Endothelial cell of umbilical vein (primary cell): ENCODE measurements at regions not wholly inside any gene's neighbourhood (a gene's known extent, or its start where the extent isn't known, plus 50 kb on each side); places are given as distances from the start of the nearest gene placed in this dataset.

ENCODE experiments used
- BruUV-seq: library from RNA; stranded (reverse); fragments of 400-500 nt; replicated peaks from 2 replicates; lab custom pipeline; 2021; lab: Mats Ljungman, UMichigan
- CTCF ChIA-PET: fragments of 300-600, 350-600 bp; sonication (Branson Sonifier 250); formaldehyde crosslinking; loops from one replicate; lab custom pipeline; 2021; ENCODE audit warnings: antibody characterized with exemption, inconsistent platforms; lab: Charles Lee
- POLR2A ChIA-PET: fragments of 300-600, 350-600 bp; sonication (Branson Sonifier 250); formaldehyde crosslinking; loops from one replicate; lab custom pipeline; 2021; ENCODE audit warnings: antibody characterized with exemption, inconsistent platforms; lab: Charles Lee
- DNase-seq: peaks from one replicate; pipeline ENCODE4 v3.0.0-alpha.2; 2011; ENCODE audit warnings: low read depth, low spot score
- FAIRE-seq: peaks from 2 replicates; lab custom pipeline; 2011; peaks lifted over from hg19 to GRCh38; lab: Jason Lieb, UNC
- H2AFZ ChIP-seq: 2 replicates; pipeline ENCODE4 v1.6.0; 2012; ENCODE audit warnings: low read depth, low read length, control low read depth, inconsistent platforms
- H3K27ac ChIP-seq: 2 replicates; pipeline ENCODE4 v1.5.1; 2011; ENCODE audit warnings: low read depth, mild to moderate bottlenecking, control low read depth, low read length, moderate library complexity; ENCODE audit not compliant: insufficient read depth
- H3K27me3 ChIP-seq, 2 experiments: 2 replicates each; pipeline versions ENCODE4 v1.6.0 to v1.6.1; 2011; ENCODE audit warnings: low read length in 2 of 2, mixed read lengths in 1 of 2; ENCODE audit not compliant: control insufficient read depth in 2 of 2, insufficient read depth in 2 of 2
- H3K36me3 ChIP-seq, 2 experiments: 2 replicates in 1 of 2; 3 replicates in 1 of 2; pipeline ENCODE4 v1.5.1; 2011; ENCODE audit warnings: low read length in 2 of 2, mild to moderate bottlenecking in 1 of 2, moderate library complexity in 1 of 2; ENCODE audit not compliant: control insufficient read depth in 2 of 2, insufficient read depth in 2 of 2; ENCODE audit errors: extremely low read depth in 1 of 2
- H3K4me1 ChIP-seq: 3 replicates; pipeline ENCODE4 v1.5.1; 2011; ENCODE audit warnings: mild to moderate bottlenecking, low read length; ENCODE audit not compliant: control insufficient read depth, insufficient read depth; ENCODE audit errors: extremely low read depth
- H3K4me2 ChIP-seq: 2 replicates; pipeline ENCODE4 v1.6.1; 2011; ENCODE audit warnings: low read length, control low read depth, mixed read lengths; ENCODE audit not compliant: insufficient read depth
- H3K4me3 ChIP-seq, 3 experiments: fragments of 200-600 bp in 1 of 3; sonication (generic), shearing (Covaris generic) in 1 of 3; replicated peaks in 1 of 3; 2 replicates each; pipeline ENCODE4 v1.5.1; 2011 to 2016; ENCODE audit warnings: control low read depth in 3 of 3, low read length in 3 of 3, mild to moderate bottlenecking in 2 of 3, inconsistent platforms in 1 of 3, low read depth in 1 of 3, moderate library complexity in 1 of 3; ENCODE audit not compliant: insufficient read depth in 1 of 3
- H3K79me2 ChIP-seq: 2 replicates; pipeline ENCODE4 v1.6.0; 2012; ENCODE audit warnings: low read length, inconsistent platforms; ENCODE audit not compliant: control insufficient read depth, insufficient read depth
- H3K9ac ChIP-seq: replicated peaks from 2 replicates; pipeline ENCODE3; 2011; ENCODE audit warnings: low read length, control low read depth; ENCODE audit not compliant: insufficient read depth; ENCODE audit errors: extremely low read depth
- H3K9me1 ChIP-seq: replicated peaks from 3 replicates; pipeline ENCODE4 v1.6.0; 2011; ENCODE audit warnings: mild to moderate bottlenecking, low read length; ENCODE audit not compliant: control insufficient read depth, insufficient read depth; ENCODE audit errors: extremely low read depth
- H3K9me3 ChIP-seq: replicated peaks from 2 replicates; pipeline ENCODE4 v1.5.1; 2012; ENCODE audit warnings: low read length, inconsistent platforms; ENCODE audit not compliant: control insufficient read depth, insufficient read depth
- H4K20me1 ChIP-seq: replicated peaks from 2 replicates; pipeline ENCODE3; 2011; ENCODE audit warnings: mild to moderate bottlenecking, low read length; ENCODE audit not compliant: control insufficient read depth, insufficient read depth; ENCODE audit errors: extremely low read depth
- CTCF ChIP-seq, 2 donors: IDR thresholded peaks; 1 replicate in 1 of 2; 2 replicates in 1 of 2; pipeline ENCODE4 v1.5.1; 2011; ENCODE audit warnings: low read length in 2 of 2, mild to moderate bottlenecking in 2 of 2, moderate library complexity in 2 of 2, control low read depth in 1 of 2, inconsistent platforms in 1 of 2, low read depth in 1 of 2; ENCODE audit not compliant: insufficient read depth in 1 of 2; ENCODE audit errors: extremely low read depth in 1 of 2
- EZH2 ChIP-seq: IDR thresholded peaks from 2 replicates; pipeline ENCODE4 v1.6.1; 2012; ENCODE audit warnings: borderline replicate concordance, low read depth, mild to moderate bottlenecking, moderate library complexity, low read length, inconsistent platforms; ENCODE audit not compliant: severe bottlenecking
- FOS ChIP-seq: IDR thresholded peaks from 2 replicates; pipeline ENCODE4 v1.6.1; 2011; ENCODE audit warnings: mild to moderate bottlenecking, low read length, moderate library complexity, borderline replicate concordance; ENCODE audit not compliant: insufficient read depth
- GATA2 ChIP-seq: IDR thresholded peaks from 2 replicates; pipeline ENCODE4 v1.7.0; 2011; ENCODE audit warnings: low read depth, mild to moderate bottlenecking, moderate library complexity, mixed read lengths, low read length; ENCODE audit not compliant: insufficient read length, insufficient read depth
- JUN ChIP-seq: IDR thresholded peaks from 2 replicates; pipeline ENCODE4 v1.6.1; 2011; ENCODE audit warnings: borderline replicate concordance, low read depth; ENCODE audit not compliant: insufficient read length, insufficient read depth
- MAX ChIP-seq: IDR thresholded peaks from 2 replicates; pipeline ENCODE4 v1.6.1; 2011; ENCODE audit not compliant: insufficient read depth, insufficient read length
- POLR2AphosphoS5 ChIP-seq: IDR thresholded peaks from 2 replicates; pipeline ENCODE4 v1.6.1; 2012; ENCODE audit warnings: low read depth, mild to moderate bottlenecking, control low read depth, low read length, moderate library complexity; ENCODE audit not compliant: insufficient read depth
- dilution Hi-C: fragments of 300-500 bp; cut with MboI; formaldehyde crosslinking; loops from one replicate; pipeline ENCODE4 v1.15.0; 2019; ENCODE audit warnings: low sequenced_read_pairs; ENCODE audit not compliant: extremely low pct_ligation_motif_present
- intact Hi-C: fragments of 100-400 bp; cut with micrococcal nuclease; formaldehyde crosslinking; loops from one replicate; pipeline ENCODE4 v1.10.0; 2022

DNA sequence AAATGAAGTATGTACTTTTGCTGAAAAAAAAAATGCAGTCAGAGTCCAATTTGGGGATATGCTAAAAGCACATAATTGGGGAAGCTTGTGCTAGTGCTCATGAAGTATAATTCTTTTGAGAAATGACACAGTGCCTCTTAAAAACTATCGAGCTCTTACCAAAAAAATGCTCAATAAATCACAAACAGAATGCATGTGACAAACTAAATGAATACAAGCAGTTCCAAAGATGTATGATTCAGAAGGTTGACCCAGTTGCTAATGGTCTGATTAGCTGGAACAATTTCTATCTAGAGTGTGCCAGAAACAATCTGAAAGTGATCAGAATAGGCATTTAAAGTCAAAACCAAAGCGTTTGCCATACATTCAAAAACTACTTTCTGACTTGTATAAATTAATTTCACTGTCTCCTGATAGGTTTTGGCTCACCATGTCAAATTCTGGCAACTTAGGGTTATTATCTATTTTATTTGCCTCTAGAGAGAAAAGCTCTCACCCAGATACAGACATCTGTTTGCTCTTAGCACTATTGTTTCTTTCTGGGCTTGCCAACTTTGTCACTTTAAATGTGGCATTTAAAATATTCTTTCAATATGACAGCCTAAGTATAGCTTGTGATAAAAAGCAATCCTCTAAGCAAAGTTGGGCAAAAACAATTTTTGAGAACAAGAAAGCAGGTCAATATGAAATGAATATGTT lies 114.7 kb upstream of the AHR start:
- Histone ChIP-seq H3K27me3 (no peaks in the 10 kb centered on the region), H3K79me2 (no peaks in the 10 kb centered on the region), H3K9ac (no peak overlapping the region), H2AFZ (no peak overlapping the region), H3K36me3 (no peaks in the 10 kb centered on the region), H3K9me1 (no peaks in the 10 kb centered on the region), H3K4me3 (no peak overlapping the region), H3K4me2 (no peak overlapping the region), H3K9me3 (no peaks in the 10 kb centered on the region), H3K4me1 (peaks cover 11% of the 10 kb centered on the region), H4K20me1 (no peaks in the 10 kb centered on the region), H3K27ac (no peak overlapping the region)
- DNase-seq (no peak), FAIRE-seq (no peak)
- intact Hi-C loops (no loop called here), dilution Hi-C loops (no loop called here)
- no peak for TF ChIP-seq POLR2AphosphoS5
- no peak for TF ChIP-seq FOS
- no peak for TF ChIP-seq JUN
- no peak for TF ChIP-seq MAX
- TF ChIP-seq CTCF (IDR thresholded peaks at IDR 0.05; ENCODE audit: extremely low read depth in 1 of 2, insufficient read depth in 1 of 2, low read depth in 1 of 2, low read length in 2 of 2), result no peak
- no peak for TF ChIP-seq GATA2
- TF ChIP-seq EZH2, result no peak
- ChIA-PET CTCF (no interaction called here), POLR2A (no interaction called here)
- BruUV-seq, result no TSS peak
